AG04449 (cell line): ENCODE measurements at regions not wholly inside any gene's neighbourhood (a gene's known extent, or its start where the extent isn't known, plus 50 kb on each side); places are given as distances from the start of the nearest gene placed in this dataset.

Experiments
- CTCF ChIA-PET: fragments of 350-600 bp; formaldehyde crosslinking; extraction: SDS; loops from one replicate; lab custom pipeline; 2021; ENCODE audit warnings: antibody characterized with exemption; lab: Yijun Ruan, JAX
- POLR2A ChIA-PET: fragments of 400-600, 350-600 bp; formaldehyde crosslinking; extraction: SDS; loops from one replicate; lab custom pipeline; 2020; ENCODE audit warnings: antibody characterized with exemption, inconsistent platforms; lab: Yijun Ruan, JAX
- DNase-seq: peaks from one replicate; pipeline ENCODE4 v3.0.0-alpha.2; 2010; ENCODE audit warnings: low read depth, low spot score
- H3K4me3 ChIP-seq: 2 replicates; pipeline ENCODE4 v1.5.1; 2011; ENCODE audit warnings: low read depth, mild to moderate bottlenecking, control low read depth, low read length
- CTCF ChIP-seq: IDR thresholded peaks from one replicate; pipeline ENCODE4 v1.5.1; 2011; ENCODE audit warnings: mild to moderate bottlenecking, moderate library complexity, low read length, control low read depth, inconsistent platforms; ENCODE audit not compliant: insufficient read depth; ENCODE audit errors: missing control alignments

GRCh38 chr2:51534166-51534565 is 502.2 kb upstream of the NRXN1 start:
- DNase-seq: no peak
- H3K4me3 ChIP-seq: no peak overlapping the region
- ChIA-PET CTCF (no interaction called here), POLR2A (no interaction called here)
- TF ChIP-seq CTCF: no peak

DNA sequence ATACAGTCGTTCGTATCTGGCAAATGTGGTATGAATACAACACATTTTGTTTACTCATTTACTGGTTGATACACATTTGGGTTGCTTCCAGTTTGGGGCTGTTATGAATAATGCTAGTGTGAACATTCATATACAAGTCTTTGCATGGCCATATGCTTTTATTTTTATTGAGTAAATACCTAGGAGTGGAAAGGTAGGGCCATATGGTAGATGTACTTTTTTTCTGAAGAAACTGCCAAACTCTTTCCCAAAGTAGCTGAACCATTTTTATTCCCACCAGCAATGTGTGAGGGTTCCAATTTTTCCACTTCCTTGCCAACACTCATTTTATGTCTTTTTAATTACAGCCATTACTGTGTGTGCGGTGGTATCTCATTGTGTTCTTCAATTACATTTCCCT is 496.2 kb upstream of the NRXN1 start:
- DNase-seq: no peak
- ChIA-PET POLR2A (no interaction called here), CTCF (no interaction called here)
- TF ChIP-seq CTCF: no peak
- H3K4me3 ChIP-seq: no peak overlapping the region

GRCh38 chr2:51526766-51527165 is 494.8 kb upstream of the NRXN1 start:
- no peak for TF ChIP-seq CTCF
- ChIA-PET CTCF (interaction anchor here (1.3 kb wide), 1 partner anchor 18 kb away, joined by 3 read pairs; no protein-coding TSS in a partner anchor), POLR2A (no interaction called here)
- no peak overlapping the region for H3K4me3 ChIP-seq
- no peak for DNase-seq

DNA sequence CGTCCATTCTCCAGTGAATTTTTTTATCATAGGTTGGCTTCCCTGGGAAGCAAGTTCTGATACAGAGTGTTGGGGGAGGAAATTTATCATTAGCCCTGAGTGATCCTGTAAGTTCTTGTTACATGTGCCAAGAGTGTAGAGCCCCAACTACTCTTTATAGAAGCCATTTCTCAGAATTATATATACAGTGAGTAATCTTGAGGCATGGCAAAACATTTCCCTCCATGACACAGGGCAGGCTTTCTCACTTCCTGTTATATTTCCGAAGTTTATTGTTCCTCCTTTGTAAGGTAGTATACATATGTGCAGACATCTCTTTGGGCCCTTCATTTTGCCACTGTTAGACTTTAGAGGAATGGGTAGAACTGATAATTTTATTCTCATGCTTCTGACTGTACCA is 484.7 kb upstream of the NRXN1 start:
- ChIA-PET POLR2A (no interaction called here), CTCF (no interaction called here)
- no peak for DNase-seq
- no peak for TF ChIP-seq CTCF
- no peak overlapping the region for H3K4me3 ChIP-seq

GRCh38 chr2:51511002-51511401 is 479.1 kb upstream of the NRXN1 start:
- CTCF ChIA-PET: no interaction called here
- POLR2A ChIA-PET: no interaction called here
- no peak for TF ChIP-seq CTCF
- no peak for DNase-seq
- no peak overlapping the region for H3K4me3 ChIP-seq

DNA sequence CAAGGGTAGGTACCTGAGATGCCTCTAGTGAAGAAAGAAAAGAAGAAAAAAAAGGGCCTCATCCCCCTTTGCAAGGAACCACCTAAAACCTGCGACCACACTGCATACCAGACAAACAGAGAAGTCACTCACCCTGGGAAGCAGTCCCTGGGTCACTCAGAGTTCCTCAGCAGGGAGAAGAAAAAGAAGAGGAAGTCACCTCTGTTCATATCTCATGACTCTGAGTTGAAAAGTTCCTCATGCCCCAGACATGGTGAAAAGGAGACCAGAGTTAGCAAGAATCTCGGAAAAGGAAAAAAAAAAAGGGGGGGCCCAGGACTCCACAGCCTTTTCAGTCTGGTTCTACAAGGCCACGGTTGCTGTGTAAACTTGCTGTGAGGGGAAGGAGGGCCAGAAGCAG is 478.4 kb upstream of the NRXN1 start:
- no peak for TF ChIP-seq CTCF
- H3K4me3 ChIP-seq: no peak overlapping the region
- ChIA-PET CTCF (no interaction called here), POLR2A (no interaction called here)
- DNase-seq: no peak
